GM23338 (cell line): ENCODE measurements at regions not wholly inside any gene's neighbourhood (a gene's known extent, or its start where the extent isn't known, plus 50 kb on each side); places are given as distances from the start of the nearest gene placed in this dataset.

Experiments
- ATAC-seq: fragments of 200-7000 bp; cut with Tn5 transposase; 3 replicates; pipeline ENCODE4 v1.9.1; 2020
- DNase-seq: peaks from one replicate; pipeline ENCODE4 v3.0.0-alpha.2; 2015; ENCODE audit warnings: low spot score
- H2AFZ ChIP-seq: fragments of 200-600 bp; sonication (generic); 2 replicates; pipeline ENCODE4 v1.8.0; 2016; ENCODE audit warnings: antibody characterized with exemption, mild to moderate bottlenecking, moderate library complexity
- H3F3A ChIP-seq: fragments of 200-600 bp; sonication (generic); replicated peaks from 2 replicates; pipeline ENCODE4 v1.8.0; 2017; ENCODE audit warnings: antibody characterized with exemption, mixed run types, low read depth
- H3K27ac ChIP-seq: fragments of 200-600 bp; sonication (generic); 2 replicates; pipeline ENCODE4 v1.6.1; 2016; ENCODE audit warnings: low read depth
- H3K27me3 ChIP-seq: fragments of 200-600 bp; sonication (generic); 2 replicates; pipeline ENCODE4 v1.8.0; 2016; ENCODE audit warnings: mild to moderate bottlenecking, mixed run types, moderate library complexity; ENCODE audit not compliant: insufficient read depth
- H3K36me3 ChIP-seq: fragments of 200-600 bp; sonication (generic); 2 replicates; pipeline ENCODE4 v1.8.0; 2016; ENCODE audit warnings: mild to moderate bottlenecking; ENCODE audit not compliant: insufficient read depth
- H3K4me1 ChIP-seq: fragments of 200-600 bp; sonication (generic); 2 replicates; pipeline ENCODE4 v1.8.0; 2016; ENCODE audit warnings: mild to moderate bottlenecking, moderate library complexity; ENCODE audit not compliant: insufficient read depth
- H3K4me2 ChIP-seq: fragments of 200-600 bp; sonication (generic); 2 replicates; pipeline ENCODE4 v1.7.1; 2017; ENCODE audit warnings: mixed run types
- H3K4me3 ChIP-seq: fragments of 200-600 bp; sonication (generic); 2 replicates; pipeline ENCODE4 v1.6.1; 2016; ENCODE audit warnings: mixed run types
- H3K79me2 ChIP-seq: fragments of 200-600 bp; sonication (generic); replicated peaks from 2 replicates; pipeline ENCODE4 v1.8.0; 2017; ENCODE audit warnings: mild to moderate bottlenecking; ENCODE audit not compliant: insufficient read depth
- H3K9me2 ChIP-seq: fragments of 200-600 bp; sonication (generic); 2 replicates; pipeline ENCODE4 v1.8.0; 2017; ENCODE audit not compliant: insufficient read depth
- H4K20me1 ChIP-seq: fragments of 200-600 bp; sonication (generic); replicated peaks from 2 replicates; pipeline ENCODE4 v1.8.0; 2017; ENCODE audit warnings: mild to moderate bottlenecking; ENCODE audit not compliant: insufficient read depth
- H3K27ac Mint-ChIP-seq: 2 replicates; pipeline ENCODE4 v1.8.0; 2020; ENCODE audit warnings: inconsistent platforms, mild to moderate bottlenecking, moderate library complexity, mixed read lengths
- H3K27me3 Mint-ChIP-seq: 3 replicates; pipeline ENCODE4 v1.8.0; 2022; ENCODE audit warnings: low read depth, mild to moderate bottlenecking, moderate library complexity, mixed read lengths, inconsistent platforms; ENCODE audit not compliant: insufficient read depth, poor library complexity
- H3K36me3 Mint-ChIP-seq: 3 replicates; pipeline ENCODE4 v1.8.0; 2021; ENCODE audit warnings: low read depth, mild to moderate bottlenecking, inconsistent platforms, moderate library complexity, mixed read lengths
- H3K4me1 Mint-ChIP-seq: 3 replicates; pipeline ENCODE4 v1.8.0; 2020; ENCODE audit warnings: mild to moderate bottlenecking, inconsistent platforms, mixed read lengths
- H3K4me3 Mint-ChIP-seq: 3 replicates; pipeline ENCODE4 v1.8.0; 2021; ENCODE audit warnings: moderate library complexity, mild to moderate bottlenecking, inconsistent platforms, mixed read lengths
- H3K9me3 Mint-ChIP-seq: 3 replicates; pipeline ENCODE4 v1.8.0; 2020; ENCODE audit warnings: moderate library complexity, mild to moderate bottlenecking, inconsistent platforms, mixed read lengths
- CREB1 ChIP-seq: fragments of 250-450 bp; sonication (Bioruptor Pico); IDR thresholded peaks from 2 replicates; pipeline ENCODE4 v1.5.0; 2020; ENCODE audit warnings: low read depth, mild to moderate bottlenecking, moderate library complexity
- CTCF ChIP-seq, 2 experiments: fragments of 200-600 bp in 1 of 2; sonication (generic) in 1 of 2; conservative IDR thresholded peaks; 2 replicates each; pipeline versions ENCODE4 v1.5.1 to v1.6.1; 2016 to 2017; ENCODE audit warnings: antibody characterized with exemption in 2 of 2, low read depth in 2 of 2, mild to moderate bottlenecking in 2 of 2, moderate library complexity in 1 of 2
- ETS1 ChIP-seq: IDR thresholded peaks from 2 replicates; pipeline ENCODE4 v1.6.1; 2016; ENCODE audit warnings: antibody characterized with exemption
- EZH2 ChIP-seq: fragments of 200-600 bp; sonication (generic); IDR thresholded peaks from one replicate; pipeline ENCODE4 v1.8.0; 2017; ENCODE audit warnings: antibody characterized with exemption, mild to moderate bottlenecking, low read depth; ENCODE audit not compliant: unreplicated experiment
- EZH2phosphoT487 ChIP-seq: fragments of 200-600 bp; sonication (generic); IDR thresholded peaks from one replicate; pipeline ENCODE4 v1.8.1; 2018; ENCODE audit warnings: antibody characterized with exemption; ENCODE audit not compliant: unreplicated experiment
- JUNB ChIP-seq: IDR thresholded peaks from one replicate; pipeline ENCODE4 v1.6.1; 2016; ENCODE audit warnings: antibody characterized with exemption; ENCODE audit not compliant: unreplicated experiment
- NANOG ChIP-seq: IDR thresholded peaks from 2 replicates; pipeline ENCODE4 v1.6.1; 2016; ENCODE audit warnings: antibody characterized with exemption, borderline replicate concordance
- POLR2AphosphoS5 ChIP-seq: IDR thresholded peaks from 2 replicates; pipeline ENCODE4 v1.6.1; 2016; ENCODE audit warnings: antibody characterized with exemption, low read depth
- REST ChIP-seq: IDR thresholded peaks from one replicate; pipeline ENCODE4 v1.6.1; 2018; ENCODE audit warnings: antibody characterized with exemption; ENCODE audit not compliant: unreplicated experiment
- STAT1 ChIP-seq: IDR thresholded peaks from one replicate; pipeline ENCODE4 v1.6.1; 2016; ENCODE audit warnings: antibody characterized with exemption; ENCODE audit not compliant: unreplicated experiment
- ZNF114 ChIP-seq: fragments of 250-450 bp; sonication (Bioruptor Pico); IDR thresholded peaks from 2 replicates; pipeline ENCODE4 v1.5.0; 2020; ENCODE audit warnings: mild to moderate bottlenecking, moderate library complexity
- ZNF331 ChIP-seq: fragments of 250-450 bp; sonication (Bioruptor Pico); IDR thresholded peaks from 2 replicates; pipeline ENCODE4 v1.5.0; 2020; ENCODE audit warnings: low read depth, mild to moderate bottlenecking, moderate library complexity

GRCh38 chr9:11758016-11758415 lies 935.2 kb upstream of the TYRP1 start (continued):
- TF ChIP-seq ETS1 (no peak), ZNF331 (CRISPR knock-in tag) (no peak), CTCF (conservative IDR thresholded peaks at IDR 0.05; ENCODE audit: low read depth in 2 of 2) (no peak), JUNB (no peak), REST (no peak), ZNF114 (CRISPR knock-in tag) (no peak), CREB1 (CRISPR knock-in tag) (no peak), EZH2 (no peak), EZH2phosphoT487 (no peak), NANOG (no peak), POLR2AphosphoS5 (no peak), STAT1 (no peak)

GRCh38 chr9:11779971-11780370 lies 913.2 kb upstream of the TYRP1 start:
- H3K9me2 ChIP-seq: no peaks in the 10 kb centered on the region
- no peak overlapping the region for H3K27ac ChIP-seq
- no peak overlapping the region for H2AFZ ChIP-seq
- H3F3A ChIP-seq: no peaks in the 10 kb centered on the region
- no peak for ATAC-seq
- Mint-ChIP-seq H3K27me3 (no peaks in the 10 kb centered on the region), H3K9me3 (no peaks in the 10 kb centered on the region), H3K27ac (no peak overlapping the region), H3K4me3 (no peak overlapping the region), H3K36me3 (no peaks in the 10 kb centered on the region), H3K4me1 (no peaks in the 10 kb centered on the region)
- no peak overlapping the region for H3K4me2 ChIP-seq
- no peaks in the 10 kb centered on the region for H3K4me1 ChIP-seq
- no peaks in the 10 kb centered on the region for H3K36me3 ChIP-seq
- no peak for DNase-seq
- H4K20me1 ChIP-seq: no peaks in the 10 kb centered on the region
- H3K4me3 ChIP-seq: no peak overlapping the region
- H3K27me3 ChIP-seq: no peaks in the 10 kb centered on the region
- H3K79me2 ChIP-seq: no peaks in the 10 kb centered on the region
- TF ChIP-seq ETS1 (no peak), ZNF114 (CRISPR knock-in tag) (no peak), EZH2phosphoT487 (no peak), EZH2 (no peak), ZNF331 (CRISPR knock-in tag) (no peak), CREB1 (CRISPR knock-in tag) (no peak), CTCF (conservative IDR thresholded peaks at IDR 0.05; ENCODE audit: low read depth in 2 of 2) (no peak), STAT1 (no peak), POLR2AphosphoS5 (no peak), REST (no peak), JUNB (no peak), NANOG (no peak)
